Glutamatergic neuron (in vitro differentiated cells): ENCODE measurements at regions not wholly inside any gene's neighbourhood (a gene's known extent, or its start where the extent isn't known, plus 50 kb on each side); places are given as distances from the start of the nearest gene placed in this dataset.

Experiments used
- DNase-seq: peaks from one replicate; pipeline ENCODE4 v3.0.0; 2022
- H3K27ac Mint-ChIP-seq: one replicate; pipeline ENCODE4 v1.8.0; 2020; ENCODE audit warnings: mild to moderate bottlenecking, mixed read lengths, inconsistent platforms; ENCODE audit not compliant: unreplicated experiment
- H3K27me3 Mint-ChIP-seq: one replicate; pipeline ENCODE4 v1.8.0; 2020; ENCODE audit warnings: mild to moderate bottlenecking, moderate library complexity, mixed read lengths, inconsistent platforms; ENCODE audit not compliant: unreplicated experiment
- H3K36me3 Mint-ChIP-seq: one replicate; pipeline ENCODE4 v1.8.0; 2020; ENCODE audit warnings: mild to moderate bottlenecking, mixed read lengths, inconsistent platforms; ENCODE audit not compliant: unreplicated experiment
- H3K4me1 Mint-ChIP-seq: one replicate; pipeline ENCODE4 v1.8.0; 2020; ENCODE audit warnings: mild to moderate bottlenecking, low read depth, mixed read lengths, inconsistent platforms; ENCODE audit not compliant: unreplicated experiment
- H3K4me3 Mint-ChIP-seq: one replicate; pipeline ENCODE4 v1.8.0; 2020; ENCODE audit warnings: mild to moderate bottlenecking, mixed read lengths, inconsistent platforms; ENCODE audit not compliant: unreplicated experiment
- H3K9me3 Mint-ChIP-seq: one replicate; pipeline ENCODE4 v1.8.0; 2020; ENCODE audit warnings: mild to moderate bottlenecking, moderate library complexity, mixed read lengths, inconsistent platforms; ENCODE audit not compliant: unreplicated experiment
- CTCF ChIP-seq: fragments of 200-600 bp; sonication (generic); IDR thresholded peaks from one replicate; pipeline ENCODE4 v1.5.0; 2021; ENCODE audit not compliant: partially characterized antibody, unreplicated experiment

GRCh38 chr14:36055681-36056225 is 120.8 kb downstream of the PTCSC3 start:
- no peaks in the 10 kb centered on the region for H3K27me3 Mint-ChIP-seq
- no peak overlapping the region for H3K4me3 Mint-ChIP-seq
- no peaks in the 10 kb centered on the region for H3K9me3 Mint-ChIP-seq
- no peak for TF ChIP-seq CTCF
- H3K4me1 Mint-ChIP-seq = no peaks in the 10 kb centered on the region
- H3K27ac Mint-ChIP-seq = no peak overlapping the region
- DNase-seq = no peak
- H3K36me3 Mint-ChIP-seq = no peaks in the 10 kb centered on the region

DNA sequence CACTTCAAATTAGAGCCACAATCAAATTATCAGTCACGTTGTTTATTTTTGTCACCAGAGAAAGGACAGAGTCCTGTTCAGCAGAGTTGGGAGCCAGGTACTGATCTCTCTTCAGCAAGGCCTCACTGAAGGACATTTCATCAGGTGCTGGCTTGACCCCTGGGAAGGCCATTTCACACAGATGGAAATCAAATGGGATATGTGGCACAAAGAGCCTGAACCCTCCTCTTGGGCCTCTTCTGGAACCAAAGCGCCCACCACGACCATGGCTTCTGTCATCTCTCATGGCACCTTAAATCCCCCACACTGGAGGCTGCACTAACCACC is 121.5 kb downstream of the PTCSC3 start:
- no peaks in the 10 kb centered on the region for H3K27me3 Mint-ChIP-seq
- H3K4me3 Mint-ChIP-seq = no peak overlapping the region
- H3K27ac Mint-ChIP-seq = no peak overlapping the region
- H3K4me1 Mint-ChIP-seq = no peaks in the 10 kb centered on the region
- no peaks in the 10 kb centered on the region for H3K36me3 Mint-ChIP-seq
- TF ChIP-seq CTCF = no peak
- no peaks in the 10 kb centered on the region for H3K9me3 Mint-ChIP-seq
- no peak for DNase-seq

DNA sequence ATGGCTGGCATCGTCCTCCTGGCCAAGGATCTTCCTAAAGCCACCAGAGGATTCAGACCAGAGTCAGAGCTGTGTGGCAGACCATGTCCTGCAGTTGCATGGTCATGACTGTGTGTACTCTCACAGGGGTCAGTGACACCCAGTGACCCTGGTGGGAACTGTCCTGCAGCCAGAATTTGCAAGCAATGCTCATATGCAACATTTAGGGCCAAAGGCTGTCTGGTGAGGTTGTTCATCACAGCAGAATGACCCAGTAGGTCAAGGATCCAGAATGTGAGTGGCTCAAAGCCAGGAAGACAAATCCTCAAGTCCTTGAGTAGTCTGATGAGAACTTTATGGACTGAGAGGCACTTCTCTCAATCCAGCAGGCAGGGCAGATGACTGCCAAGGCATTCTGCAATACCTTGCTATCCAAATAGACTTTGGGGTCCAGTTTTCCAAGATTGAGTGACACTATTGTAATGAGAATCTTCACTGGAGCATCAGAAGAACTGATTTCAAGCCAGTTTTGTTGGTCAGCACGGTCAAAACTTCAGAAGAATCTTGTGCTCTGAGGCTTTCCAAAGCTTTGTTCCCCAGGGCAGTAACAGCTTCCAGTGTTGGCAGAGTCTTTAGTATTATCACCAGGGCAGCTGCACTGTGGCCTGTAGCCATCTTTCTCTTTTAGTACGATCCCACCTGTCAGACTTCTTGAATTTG is 122.0 kb downstream of the PTCSC3 start:
- H3K36me3 Mint-ChIP-seq = no peaks in the 10 kb centered on the region
- no peaks in the 10 kb centered on the region for H3K4me1 Mint-ChIP-seq
- H3K9me3 Mint-ChIP-seq = no peaks in the 10 kb centered on the region
- no peak for DNase-seq
- no peak overlapping the region for H3K27ac Mint-ChIP-seq
- no peaks in the 10 kb centered on the region for H3K27me3 Mint-ChIP-seq
- no peak for TF ChIP-seq CTCF
- no peak overlapping the region for H3K4me3 Mint-ChIP-seq

GRCh38 chr14:36052681-36053080 is 123.8 kb downstream of the PTCSC3 start:
- H3K9me3 Mint-ChIP-seq = no peaks in the 10 kb centered on the region
- H3K4me1 Mint-ChIP-seq = no peaks in the 10 kb centered on the region
- H3K36me3 Mint-ChIP-seq = no peaks in the 10 kb centered on the region
- DNase-seq = no peak
- TF ChIP-seq CTCF = no peak
- no peak overlapping the region for H3K4me3 Mint-ChIP-seq
- no peaks in the 10 kb centered on the region for H3K27me3 Mint-ChIP-seq
- no peak overlapping the region for H3K27ac Mint-ChIP-seq

GRCh38 chr14:36052063-36052462 is 124.5 kb downstream of the PTCSC3 start:
- no peak overlapping the region for H3K4me3 Mint-ChIP-seq
- no peaks in the 10 kb centered on the region for H3K4me1 Mint-ChIP-seq
- no peak for DNase-seq
- no peak for TF ChIP-seq CTCF
- no peak overlapping the region for H3K27ac Mint-ChIP-seq
- no peaks in the 10 kb centered on the region for H3K9me3 Mint-ChIP-seq
- no peaks in the 10 kb centered on the region for H3K36me3 Mint-ChIP-seq
- H3K27me3 Mint-ChIP-seq = no peaks in the 10 kb centered on the region
